ENCODE measurements at regions not wholly inside any gene's neighbourhood (a gene's known extent, or its start where the extent isn't known, plus 50 kb on each side); places are given as distances from the start of the nearest gene placed in this dataset.

DNA sequence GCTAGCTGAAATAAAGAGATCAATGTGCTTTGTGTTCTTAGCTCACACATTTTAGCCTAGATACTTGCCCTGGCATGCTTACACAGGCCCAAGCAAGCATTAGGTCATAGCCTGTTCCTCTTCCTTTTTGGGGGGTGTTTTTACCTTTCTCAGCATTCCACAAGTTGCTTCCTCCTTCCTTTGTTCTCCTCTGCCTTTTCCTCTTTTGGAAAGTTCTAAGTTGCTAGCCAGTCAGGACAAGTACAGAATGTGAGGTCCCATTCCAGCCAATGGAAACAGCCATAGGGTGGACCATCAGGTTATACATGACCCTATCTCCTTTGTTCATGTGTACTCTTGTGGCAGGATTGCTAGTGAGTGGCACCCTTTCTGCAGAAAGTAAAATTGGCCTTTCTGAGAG lies 154.9 kb downstream of the RASSF9 start:
- no peak for DNase-seq (ENCODE audit: low read depth)

DNA sequence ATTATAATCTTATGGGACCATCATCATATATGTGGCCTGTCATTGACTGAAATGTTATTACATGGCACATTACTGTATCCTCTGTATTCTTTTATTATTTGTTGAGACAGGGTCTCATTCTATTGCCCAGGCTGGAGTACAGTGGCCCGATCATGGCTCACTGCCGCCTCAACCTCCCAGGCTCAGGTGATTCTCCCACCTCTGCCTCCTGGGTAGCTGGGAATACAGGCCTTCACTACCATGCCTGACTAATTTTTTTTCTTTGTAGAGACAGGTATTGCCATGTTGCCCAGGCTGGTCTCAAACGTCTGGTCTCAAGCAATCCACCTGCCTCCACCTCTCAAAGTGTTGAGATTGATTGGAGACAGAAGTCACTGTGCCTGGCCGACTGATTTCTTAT lies 153.2 kb downstream of the RASSF9 start:
- DNase-seq (ENCODE audit: low read depth), result no peak

GRCh38 chr12:85688837-85689236 lies 147.4 kb downstream of the RASSF9 start:
- DNase-seq (ENCODE audit: low read depth), result no peak

GRCh38 chr12:85690146-85690545 lies 146.1 kb downstream of the RASSF9 start:
- no peak for DNase-seq (ENCODE audit: low read depth)

DNA sequence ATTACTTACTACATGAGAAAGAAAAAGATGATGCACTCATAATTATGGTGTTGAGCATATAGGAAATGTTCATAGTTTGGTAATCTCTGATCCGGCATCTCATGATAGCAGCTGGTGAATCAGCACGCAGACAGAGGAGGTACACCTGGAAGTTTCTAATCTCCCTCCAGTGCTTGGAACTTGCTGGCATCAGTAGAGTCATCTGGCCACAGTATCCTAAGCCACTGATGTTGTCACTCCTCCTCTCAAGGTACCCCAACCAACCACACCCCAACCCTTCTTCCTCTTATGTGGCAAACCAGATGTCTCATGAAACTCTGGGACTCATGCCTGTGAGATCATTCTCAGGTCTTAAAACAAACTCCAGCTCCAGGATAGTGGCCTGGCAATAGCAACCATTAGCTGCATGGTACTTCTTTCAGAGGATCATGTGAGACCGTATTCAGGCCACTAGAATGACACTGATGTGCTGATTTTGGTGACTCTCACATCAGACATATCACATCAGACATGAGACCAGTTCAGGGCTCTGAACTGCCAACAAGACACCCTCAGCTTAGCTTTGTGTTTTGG lies 143.0 kb downstream of the RASSF9 start:
- DNase-seq (ENCODE audit: low read depth), result no peak

DNA sequence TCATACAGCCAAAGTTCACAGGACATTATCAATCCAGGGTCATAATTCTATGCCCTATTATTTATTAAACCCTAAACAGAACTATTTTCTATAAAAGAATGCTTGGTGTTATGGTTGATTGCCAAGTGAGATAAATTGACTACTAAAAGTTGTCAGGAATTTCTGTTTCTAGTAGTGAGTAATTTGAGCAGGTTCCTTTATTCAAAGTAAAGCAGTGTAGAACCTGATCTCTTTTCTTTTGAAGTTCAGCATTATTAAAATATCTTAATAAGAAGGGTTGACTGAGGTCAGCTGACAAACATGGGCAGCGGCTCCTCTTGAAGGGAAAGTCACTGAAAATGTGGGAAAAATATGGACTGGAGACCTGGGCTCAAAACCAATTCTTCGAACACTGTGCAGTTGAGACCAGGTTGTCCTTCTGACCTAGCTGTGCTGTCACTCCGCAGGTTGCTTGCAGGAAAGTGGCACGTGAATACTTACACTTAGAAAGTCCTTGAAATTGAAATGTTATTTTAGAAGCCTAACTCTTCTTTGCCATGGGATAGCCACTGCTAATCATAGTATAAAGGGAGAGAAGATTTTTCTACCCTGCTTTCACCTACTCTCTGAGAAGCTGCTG lies 141.0 kb downstream of the RASSF9 start:
- no peak for DNase-seq (ENCODE audit: low read depth)

- DNase-seq (ENCODE audit: low read depth), result no peak
Measured at GRCh38 chr12:85697003-85697402, 139.2 kb downstream of the RASSF9 start.

- DNase-seq (ENCODE audit: low read depth), result no peak
Measured at GRCh38 chr12:85698937-85699336, 137.3 kb downstream of the RASSF9 start.

- DNase-seq (ENCODE audit: low read depth), result no peak
Measured at GRCh38 chr12:85708775-85709174, 127.4 kb downstream of the RASSF9 start.

- no peak for DNase-seq (ENCODE audit: low read depth)
Measured at GRCh38 chr12:85711735-85712390, 124.3 kb downstream of the RASSF9 start.

- DNase-seq (ENCODE audit: low read depth), result no peak
Measured at GRCh38 chr12:85713373-85713772, 122.8 kb downstream of the RASSF9 start.

DNA sequence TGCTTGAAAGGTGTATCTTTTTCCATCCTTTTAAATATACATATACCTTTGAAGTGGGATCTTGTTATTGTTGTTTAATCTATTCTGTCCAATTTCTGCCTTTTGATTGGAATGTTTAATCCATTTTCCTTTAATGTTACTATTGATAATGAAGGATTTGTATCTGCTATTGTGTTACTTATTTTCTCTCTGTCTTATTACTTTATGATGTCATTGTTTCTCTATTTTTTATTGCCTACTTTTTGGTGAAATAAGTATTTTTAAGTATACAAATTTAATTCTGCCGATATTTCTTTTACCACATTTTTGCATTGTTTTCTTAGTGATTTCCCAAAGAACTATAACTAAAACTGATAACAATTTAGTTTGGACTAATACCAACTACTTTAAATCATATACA lies 121.8 kb downstream of the RASSF9 start:
- no peak for DNase-seq (ENCODE audit: low read depth)

DNA sequence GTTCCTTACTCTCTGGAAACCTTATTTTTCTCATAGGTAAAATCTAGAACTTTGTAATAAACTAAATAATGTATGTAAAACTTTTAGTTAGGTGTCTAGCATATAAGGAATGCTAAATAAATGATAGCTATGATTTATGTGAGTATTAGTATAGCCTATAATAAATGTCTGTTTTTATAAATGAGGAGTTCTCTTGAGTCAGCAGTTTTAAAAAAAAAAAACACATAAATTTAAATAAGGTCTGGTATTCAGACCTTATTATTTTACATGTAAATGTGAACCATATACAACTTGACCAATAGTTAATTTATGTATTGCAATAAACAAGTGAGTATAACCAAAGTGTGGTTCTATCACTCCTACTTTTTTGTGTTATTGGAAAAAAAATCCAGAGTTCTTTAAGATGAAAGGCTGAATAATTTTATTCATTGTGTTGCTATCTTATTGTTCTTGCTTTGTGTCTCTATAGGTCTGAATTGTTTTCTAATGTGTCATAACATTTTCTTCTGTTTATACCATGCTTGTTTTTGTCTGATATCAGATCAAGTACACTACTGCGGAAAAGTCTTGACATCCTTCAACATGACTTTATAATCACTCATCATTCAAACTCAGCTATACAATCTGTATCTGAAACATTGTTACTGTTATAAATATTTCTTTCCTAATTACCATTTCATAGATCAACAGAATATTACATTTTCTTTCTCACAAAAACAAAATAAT lies 115.7 kb downstream of the RASSF9 start:
- no peak for DNase-seq (ENCODE audit: low read depth)

GRCh38 chr12:85725991-85726390 lies 110.2 kb downstream of the RASSF9 start:
- DNase-seq (ENCODE audit: low read depth), result no peak

- peak; percentile 42 for DNase-seq (ENCODE audit: low read depth)
Measured at GRCh38 chr12:85733221-85733840, 102.9 kb downstream of the RASSF9 start.

DNA sequence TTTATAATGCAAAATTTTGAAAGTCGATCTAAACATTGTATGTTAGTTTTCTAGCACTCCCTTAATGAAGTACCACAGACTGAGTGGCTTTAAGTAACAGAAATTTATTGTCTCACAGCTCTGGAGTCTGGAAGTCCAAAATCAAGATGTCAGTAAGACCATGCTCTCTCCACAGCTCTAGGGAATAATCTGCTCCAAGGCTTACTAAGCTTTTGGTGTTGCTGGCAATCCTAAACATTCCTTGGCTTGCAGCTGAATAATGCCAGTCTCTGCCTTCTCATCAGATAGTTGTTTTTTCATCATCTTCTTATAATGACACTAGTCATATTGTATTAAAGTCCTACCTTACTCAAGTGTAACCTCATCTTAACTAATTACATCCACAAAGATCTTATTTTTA lies 102.2 kb downstream of the RASSF9 start:
- no peak for DNase-seq (ENCODE audit: low read depth)

- no peak for DNase-seq (ENCODE audit: low read depth)
Measured at GRCh38 chr12:85740186-85740585, 96.0 kb downstream of the RASSF9 start.

GRCh38 chr12:85741046-85741445 lies 95.2 kb downstream of the RASSF9 start:
- no peak for DNase-seq (ENCODE audit: low read depth)

DNA sequence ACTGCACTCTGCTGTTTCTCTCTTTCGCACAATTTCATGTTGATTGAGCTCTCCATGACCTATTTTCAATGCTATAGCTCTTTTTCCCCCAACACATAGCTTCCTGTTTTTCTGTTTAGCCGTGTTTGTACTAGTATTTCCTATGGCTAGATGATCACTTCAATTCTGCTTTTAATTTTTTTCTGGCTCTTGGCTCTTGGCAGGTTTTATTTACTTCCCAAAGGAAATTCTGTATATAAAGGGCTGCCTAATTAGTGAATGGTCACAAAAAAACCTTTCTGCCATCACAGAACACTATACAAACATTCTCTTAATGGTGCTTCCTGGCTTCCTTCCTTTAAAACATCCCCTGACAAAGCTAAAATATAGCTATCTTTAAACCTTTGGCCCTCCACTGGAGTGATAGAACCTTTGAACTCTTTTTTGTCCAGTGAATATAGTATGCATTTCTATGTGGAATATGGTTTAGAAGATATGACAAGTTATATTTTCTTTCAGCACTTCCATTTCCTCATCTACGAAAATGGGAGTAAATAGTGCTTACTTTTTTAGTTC lies 88.2 kb downstream of the RASSF9 start:
- no peak for DNase-seq (ENCODE audit: low read depth)

All from stromal cell of bone marrow (primary cell).